Keratinocyte (primary cell): ENCODE measurements at regions not wholly inside any gene's neighbourhood (a gene's known extent, or its start where the extent isn't known, plus 50 kb on each side); places are given as distances from the start of the nearest gene placed in this dataset.

Source experiments
- DNase-seq: peaks from one replicate; pipeline ENCODE4 v3.0.0-alpha.2; 2011; ENCODE audit warnings: low read depth, missing footprints, low spot score
- FAIRE-seq: peaks from 2 replicates; lab custom pipeline; 2011; peaks lifted over from hg19 to GRCh38; lab: Jason Lieb, UNC
- H2AFZ ChIP-seq: 2 replicates; pipeline ENCODE4 v1.6.0; 2012; ENCODE audit warnings: low read length, control low read depth, inconsistent platforms; ENCODE audit not compliant: control insufficient read depth
- H3K27ac ChIP-seq: 2 replicates; pipeline ENCODE4 v1.5.1; 2011; ENCODE audit warnings: low read length; ENCODE audit not compliant: control insufficient read depth, insufficient read depth
- H3K27me3 ChIP-seq: 3 replicates; pipeline ENCODE4 v1.6.0; 2011; ENCODE audit warnings: low read length; ENCODE audit not compliant: control insufficient read depth, insufficient read depth; ENCODE audit errors: extremely low read depth
- H3K36me3 ChIP-seq, 2 experiments: 2 replicates in 1 of 2; 3 replicates in 1 of 2; pipeline ENCODE4 v1.5.1; 2011; ENCODE audit warnings: low read length in 2 of 2, mild to moderate bottlenecking in 1 of 2; ENCODE audit not compliant: control insufficient read depth in 2 of 2, insufficient read depth in 2 of 2; ENCODE audit errors: extremely low read depth in 1 of 2
- H3K4me1 ChIP-seq: 3 replicates; pipeline ENCODE4 v1.5.1; 2011; ENCODE audit warnings: low read length; ENCODE audit not compliant: control insufficient read depth, insufficient read depth; ENCODE audit errors: extremely low read depth
- H3K4me2 ChIP-seq: 3 replicates; pipeline ENCODE4 v1.6.0; 2011; ENCODE audit warnings: low read depth, low read length; ENCODE audit not compliant: control insufficient read depth, insufficient read depth; ENCODE audit errors: extremely low read depth
- H3K4me3 ChIP-seq, 3 experiments: fragments of 200-600 bp in 1 of 3; sonication (generic) in 1 of 3; 2 replicates in 2 of 3; 3 replicates in 1 of 3; pipeline ENCODE4 v1.5.1; 2011 to 2016; ENCODE audit warnings: low read length in 3 of 3, mild to moderate bottlenecking in 3 of 3, control low read depth in 2 of 3, inconsistent platforms in 1 of 3, low read depth in 1 of 3, mixed read lengths in 1 of 3, mixed run types in 1 of 3, moderate library complexity in 1 of 3; ENCODE audit not compliant: control insufficient read depth in 2 of 3, insufficient read depth in 2 of 3; ENCODE audit errors: extremely low read depth in 1 of 3
- H3K79me2 ChIP-seq: 2 replicates; pipeline ENCODE4 v1.6.0; 2012; ENCODE audit warnings: low read length; ENCODE audit not compliant: control insufficient read depth, insufficient read depth
- H3K9ac ChIP-seq: 3 replicates; pipeline ENCODE4 v1.6.0; 2011; ENCODE audit warnings: low read length; ENCODE audit not compliant: control insufficient read depth, insufficient read depth; ENCODE audit errors: extremely low read depth
- H3K9me1 ChIP-seq: 3 replicates; pipeline ENCODE4 v1.6.0; 2011; ENCODE audit warnings: low read length; ENCODE audit not compliant: control insufficient read depth, insufficient read depth; ENCODE audit errors: extremely low read depth
- H3K9me3 ChIP-seq: 2 replicates; pipeline ENCODE4 v1.5.1; 2012; ENCODE audit warnings: low read depth, low read length; ENCODE audit not compliant: control insufficient read depth
- H4K20me1 ChIP-seq: 3 replicates; pipeline ENCODE4 v1.6.0; 2011; ENCODE audit warnings: low read length; ENCODE audit not compliant: control insufficient read depth, insufficient read depth; ENCODE audit errors: extremely low read depth
- EZH2 ChIP-seq: IDR thresholded peaks from one replicate; pipeline ENCODE4 v1.6.1; 2012; ENCODE audit warnings: inconsistent platforms, mild to moderate bottlenecking, low read length, moderate library complexity
- dilution Hi-C: fragments of 300-500 bp; cut with MboI; formaldehyde crosslinking; loops from one replicate; pipeline ENCODE4 v1.7.0; 2020; ENCODE audit warnings: low sequenced_read_pairs; ENCODE audit not compliant: extremely low pct_ligation_motif_present
- TF ChIP-seq, protein P1 (sequence below), 3 experiments: IDR thresholded peaks in 1 of 3; conservative IDR thresholded peaks in 1 of 3; optimal IDR thresholded peaks in 1 of 3; 2 replicates in 2 of 3; 3 replicates in 1 of 3; pipeline versions ENCODE3 to v1.5.1; 2011; ENCODE audit warnings: low read length in 3 of 3, mild to moderate bottlenecking in 3 of 3, moderate library complexity in 2 of 3, control low read depth in 1 of 3, inconsistent platforms in 1 of 3; ENCODE audit not compliant: insufficient read depth in 2 of 3; ENCODE audit errors: extremely low read depth in 1 of 3

DNA sequence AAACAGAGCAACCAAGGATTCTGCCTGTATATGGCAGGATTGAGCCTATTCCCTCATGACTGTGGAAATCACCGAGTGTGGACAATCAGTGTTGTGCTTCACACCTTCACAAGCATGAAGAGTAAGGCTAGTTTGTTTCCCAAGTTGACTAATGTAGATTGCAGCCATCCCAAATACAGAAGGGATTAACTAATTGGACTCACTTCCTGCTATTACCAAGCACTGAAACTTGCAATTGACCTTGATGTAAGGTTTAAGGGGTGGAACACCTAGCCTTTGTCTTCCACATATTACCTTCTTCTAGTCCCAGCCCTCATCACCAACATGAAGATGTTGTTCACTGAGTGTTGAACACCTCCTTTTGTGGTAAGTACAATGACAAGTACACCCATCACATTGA, 120.9 kb upstream of the RND3 start:
- H3K27ac ChIP-seq: no peak overlapping the region
- TF ChIP-seq EZH2: no peak
- TF ChIP-seq, protein P1, sequence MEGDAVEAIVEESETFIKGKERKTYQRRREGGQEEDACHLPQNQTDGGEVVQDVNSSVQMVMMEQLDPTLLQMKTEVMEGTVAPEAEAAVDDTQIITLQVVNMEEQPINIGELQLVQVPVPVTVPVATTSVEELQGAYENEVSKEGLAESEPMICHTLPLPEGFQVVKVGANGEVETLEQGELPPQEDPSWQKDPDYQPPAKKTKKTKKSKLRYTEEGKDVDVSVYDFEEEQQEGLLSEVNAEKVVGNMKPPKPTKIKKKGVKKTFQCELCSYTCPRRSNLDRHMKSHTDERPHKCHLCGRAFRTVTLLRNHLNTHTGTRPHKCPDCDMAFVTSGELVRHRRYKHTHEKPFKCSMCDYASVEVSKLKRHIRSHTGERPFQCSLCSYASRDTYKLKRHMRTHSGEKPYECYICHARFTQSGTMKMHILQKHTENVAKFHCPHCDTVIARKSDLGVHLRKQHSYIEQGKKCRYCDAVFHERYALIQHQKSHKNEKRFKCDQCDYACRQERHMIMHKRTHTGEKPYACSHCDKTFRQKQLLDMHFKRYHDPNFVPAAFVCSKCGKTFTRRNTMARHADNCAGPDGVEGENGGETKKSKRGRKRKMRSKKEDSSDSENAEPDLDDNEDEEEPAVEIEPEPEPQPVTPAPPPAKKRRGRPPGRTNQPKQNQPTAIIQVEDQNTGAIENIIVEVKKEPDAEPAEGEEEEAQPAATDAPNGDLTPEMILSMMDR (optimal IDR thresholded peaks at IDR 0.05 in 1 of 3, IDR thresholded peaks at IDR 0.05 in 1 of 3, conservative IDR thresholded peaks at IDR 0.05 in 1 of 3; ENCODE audit: extremely low read depth in 1 of 3, insufficient read depth in 2 of 3, low read length in 3 of 3): no peak
- dilution Hi-C loops: no loop called here
- H3K4me3 ChIP-seq: no peak overlapping the region
- no peak overlapping the region for H2AFZ ChIP-seq
- H3K79me2 ChIP-seq: no peaks in the 10 kb centered on the region
- H3K4me2 ChIP-seq: no peak overlapping the region
- no peaks in the 10 kb centered on the region for H3K9me1 ChIP-seq
- H3K9ac ChIP-seq: no peak overlapping the region
- H3K4me1 ChIP-seq: peaks cover 7% of the 10 kb centered on the region
- FAIRE-seq: peak; percentile 9
- H3K27me3 ChIP-seq: no peaks in the 10 kb centered on the region
- H4K20me1 ChIP-seq: no peaks in the 10 kb centered on the region
- H3K9me3 ChIP-seq: no peaks in the 10 kb centered on the region
- H3K36me3 ChIP-seq: no peaks in the 10 kb centered on the region
- DNase-seq: no peak

DNA sequence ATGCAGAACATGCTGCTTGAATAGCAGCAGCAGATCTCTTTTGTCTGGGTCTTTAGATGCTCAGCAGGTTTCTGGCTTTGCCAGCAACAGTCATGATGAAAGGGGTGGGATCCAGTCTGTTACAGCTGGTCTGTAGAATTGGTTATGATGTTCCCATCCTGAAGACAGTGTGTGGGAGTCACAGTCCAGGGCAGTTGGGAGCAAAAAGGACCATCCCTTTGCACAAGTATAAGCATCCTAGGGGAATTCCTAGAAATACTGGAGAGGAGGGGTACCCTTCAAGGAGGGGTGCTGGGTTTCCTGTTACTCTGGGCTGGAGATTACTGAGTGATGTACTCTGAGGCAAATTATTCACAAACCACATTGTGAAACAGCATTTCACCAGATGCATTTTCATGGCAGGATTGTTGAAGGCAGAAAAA, 119.9 kb upstream of the RND3 start:
- Histone ChIP-seq H3K4me2 (no peak overlapping the region), H3K4me3 (no peak overlapping the region), H3K9me3 (no peaks in the 10 kb centered on the region), H3K9ac (no peak overlapping the region), H3K36me3 (no peaks in the 10 kb centered on the region), H3K9me1 (no peaks in the 10 kb centered on the region), H3K79me2 (no peaks in the 10 kb centered on the region), H2AFZ (no peak overlapping the region), H3K27me3 (no peaks in the 10 kb centered on the region), H4K20me1 (no peaks in the 10 kb centered on the region), H3K4me1 (no peaks in the 10 kb centered on the region), H3K27ac (no peak overlapping the region)
- FAIRE-seq (no peak), DNase-seq (no peak)
- dilution Hi-C loops: no loop called here
- TF ChIP-seq, protein P1 (optimal IDR thresholded peaks at IDR 0.05 in 1 of 3, IDR thresholded peaks at IDR 0.05 in 1 of 3, conservative IDR thresholded peaks at IDR 0.05 in 1 of 3; ENCODE audit: extremely low read depth in 1 of 3, insufficient read depth in 2 of 3, low read length in 3 of 3): no peak
- no peak for TF ChIP-seq EZH2
